ENCODE measurements at regions not wholly inside any gene's neighbourhood (a gene's known extent, or its start where the extent isn't known, plus 50 kb on each side); places are given as distances from the start of the nearest gene placed in this dataset.

DNA sequence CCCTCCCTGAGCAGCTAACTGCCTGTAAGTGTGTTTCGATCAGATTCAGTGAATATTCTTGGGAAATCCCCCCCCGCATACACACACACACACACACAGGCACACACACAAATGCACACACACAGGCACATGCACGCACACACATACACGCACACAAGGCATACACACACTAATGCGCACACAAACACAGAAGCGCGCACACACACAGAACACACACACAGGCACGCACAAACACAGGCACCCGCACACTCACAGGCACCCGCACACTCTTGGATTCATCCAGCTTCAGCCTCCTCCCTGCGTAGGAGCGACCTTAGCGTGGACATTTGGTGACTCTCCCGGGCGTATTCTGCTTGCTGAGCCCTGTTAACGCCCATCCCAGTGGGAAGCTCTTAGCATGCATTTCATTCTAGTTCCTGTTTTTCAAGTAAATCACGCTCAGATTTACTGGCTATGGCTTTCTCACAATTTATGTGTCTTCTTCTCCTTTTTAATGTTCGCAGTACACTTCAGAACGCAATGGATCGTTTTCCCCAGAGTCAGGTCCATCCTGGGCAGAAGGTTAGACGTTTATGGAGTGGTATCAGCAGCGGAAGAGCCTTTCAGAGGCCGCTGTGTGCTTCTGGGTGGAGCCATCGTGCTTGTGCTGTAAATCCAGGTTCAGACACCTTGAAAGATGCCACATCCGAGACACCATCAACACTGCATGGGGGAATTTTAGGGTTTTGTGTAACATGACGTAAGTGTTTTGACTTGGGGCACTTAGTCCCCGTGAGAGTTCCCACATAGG lies 656.6 kb downstream of the GALR1 start:
- DNase-seq (ENCODE audit: low read depth, low spot score): no peak

DNA sequence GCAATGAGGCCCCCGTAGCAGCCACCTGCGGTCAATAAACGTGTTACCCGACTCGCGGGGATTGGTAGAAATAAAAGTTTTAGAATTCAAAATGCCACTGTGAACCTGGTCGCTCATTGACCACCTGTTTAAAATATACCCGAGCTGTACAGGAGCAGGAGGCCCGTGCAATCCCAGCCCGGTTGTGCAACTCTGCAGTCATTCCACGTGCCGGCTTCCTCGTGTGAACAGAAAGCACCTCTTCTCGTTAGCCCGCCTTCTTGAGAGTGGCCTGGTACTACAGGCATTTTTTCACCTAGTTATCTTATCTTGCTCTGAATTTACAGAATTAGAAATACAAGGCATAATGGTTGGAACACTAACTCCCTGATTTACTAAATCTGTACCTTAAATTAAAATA lies 660.7 kb downstream of the GALR1 start:
- DNase-seq (ENCODE audit: low read depth, low spot score): no peak

GRCh38 chr18:77911971-77912605 lies 662.4 kb downstream of the GALR1 start:
- no peak for DNase-seq (ENCODE audit: low read depth, low spot score)

GRCh38 chr18:77918730-77919129 lies 669.1 kb downstream of the GALR1 start:
- DNase-seq (ENCODE audit: low read depth, low spot score): no peak

DNA sequence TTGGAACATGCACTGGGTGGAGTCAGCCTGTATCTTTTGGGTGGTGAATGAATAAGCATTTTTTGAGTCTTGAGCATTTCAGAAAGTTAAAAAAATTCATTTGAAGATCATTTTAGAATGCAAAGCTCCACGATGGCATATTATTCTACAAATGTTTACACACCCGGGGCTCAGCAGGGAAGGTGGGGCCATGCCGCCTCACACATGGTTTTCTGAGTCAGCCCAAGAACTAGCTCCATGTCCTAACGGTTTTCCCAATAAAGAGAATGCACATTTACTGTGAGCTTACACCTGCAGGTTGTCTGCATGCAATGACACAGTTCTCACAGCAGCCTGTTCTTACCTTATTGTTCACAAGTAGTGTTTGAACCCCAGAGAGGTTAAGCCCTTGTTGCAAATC lies 670.3 kb downstream of the GALR1 start:
- no peak for DNase-seq (ENCODE audit: low read depth, low spot score)

DNA sequence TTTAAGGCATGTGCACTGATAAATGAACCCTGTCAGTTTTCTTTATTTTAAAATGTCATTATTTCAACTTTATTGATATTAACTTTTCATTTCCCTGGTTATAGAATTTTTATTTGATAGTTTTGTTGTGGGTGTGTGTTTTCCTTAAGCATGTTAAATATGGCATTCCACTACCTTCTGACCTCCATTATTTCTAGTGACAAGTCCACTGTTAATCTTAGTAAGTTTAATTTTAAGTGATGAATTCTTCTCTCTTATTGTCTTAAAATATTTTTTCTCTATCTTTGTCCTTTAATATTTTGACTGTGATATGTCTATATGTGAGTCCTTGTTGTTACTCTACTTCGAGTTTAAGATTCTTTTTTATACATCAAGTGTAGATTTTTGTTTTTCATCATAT lies 685.7 kb downstream of the GALR1 start:
- no peak for DNase-seq (ENCODE audit: low read depth, low spot score)

GRCh38 chr18:77940566-77940965 lies 690.9 kb downstream of the GALR1 start:
- DNase-seq (ENCODE audit: low read depth, low spot score): no peak

GRCh38 chr18:77944533-77944932 lies 694.9 kb downstream of the GALR1 start:
- no peak for DNase-seq (ENCODE audit: low read depth, low spot score)

DNA sequence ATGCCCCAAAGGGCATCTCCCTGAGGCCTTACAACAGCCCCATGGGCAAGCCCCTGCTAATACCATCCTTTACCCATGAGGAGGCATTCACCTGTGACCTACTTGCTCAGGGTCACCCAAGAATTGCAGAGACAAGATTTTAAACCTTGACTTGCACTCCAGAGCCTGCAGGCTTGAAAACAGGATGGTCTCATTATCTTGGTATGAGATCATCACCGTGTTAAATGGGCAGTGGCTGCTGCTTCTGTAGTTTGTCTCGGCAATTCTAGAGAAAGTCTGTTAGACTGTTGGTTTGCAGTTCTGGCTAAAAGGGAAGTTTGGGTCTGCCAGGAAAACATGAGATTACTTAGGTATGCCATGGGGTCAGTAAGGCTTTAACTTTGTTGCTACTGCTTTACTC lies 698.9 kb downstream of the GALR1 start:
- peak; percentile 45 for DNase-seq (ENCODE audit: low read depth, low spot score)

GRCh38 chr18:77949355-77949973 lies 699.8 kb downstream of the GALR1 start:
- no peak for DNase-seq (ENCODE audit: low read depth, low spot score)

DNA sequence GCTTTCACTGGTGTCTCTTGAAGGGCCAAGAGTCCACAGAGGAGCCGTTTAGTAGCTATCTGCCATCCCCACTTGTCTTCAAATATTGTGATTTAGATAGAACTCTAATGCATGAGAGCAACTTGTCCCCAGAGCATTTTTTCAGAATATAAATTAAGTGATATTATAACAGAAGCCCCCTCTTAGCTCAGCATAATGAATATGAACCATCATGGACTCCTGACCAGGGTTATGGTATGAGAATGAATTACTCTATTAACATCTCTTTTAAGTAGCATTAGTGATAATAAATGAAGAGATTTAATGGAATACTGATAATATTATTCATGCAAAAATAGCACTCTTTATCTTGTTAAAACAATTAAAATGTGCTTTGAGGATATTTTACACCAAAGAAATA lies 709.6 kb downstream of the GALR1 start:
- no peak for DNase-seq (ENCODE audit: low read depth, low spot score)

- no peak for DNase-seq (ENCODE audit: low read depth, low spot score)
These were observed 711.3 kb downstream of the GALR1 start for GRCh38 chr18:77960791-77961410.

DNA sequence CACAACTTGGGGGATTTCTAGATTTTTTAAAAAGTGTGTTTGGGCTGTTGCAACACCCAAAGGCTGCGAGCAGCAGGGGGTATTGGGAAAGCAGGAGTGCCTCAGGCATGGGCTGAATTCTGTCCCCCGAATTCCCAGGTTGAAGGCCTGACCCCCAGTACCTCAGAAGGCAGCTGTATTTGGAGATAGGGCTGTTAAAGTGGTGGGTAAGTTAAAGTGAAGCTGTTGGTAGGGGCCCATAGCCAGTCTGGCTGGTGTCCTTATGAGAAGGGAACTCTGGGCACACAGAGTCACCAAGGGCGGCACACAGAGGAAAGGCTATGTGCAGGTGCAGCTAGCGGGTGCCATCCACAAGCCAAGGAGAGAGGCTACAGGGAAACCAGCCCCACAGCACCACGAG lies 717.4 kb downstream of the GALR1 start:
- DNase-seq (ENCODE audit: low read depth, low spot score): no peak

DNA sequence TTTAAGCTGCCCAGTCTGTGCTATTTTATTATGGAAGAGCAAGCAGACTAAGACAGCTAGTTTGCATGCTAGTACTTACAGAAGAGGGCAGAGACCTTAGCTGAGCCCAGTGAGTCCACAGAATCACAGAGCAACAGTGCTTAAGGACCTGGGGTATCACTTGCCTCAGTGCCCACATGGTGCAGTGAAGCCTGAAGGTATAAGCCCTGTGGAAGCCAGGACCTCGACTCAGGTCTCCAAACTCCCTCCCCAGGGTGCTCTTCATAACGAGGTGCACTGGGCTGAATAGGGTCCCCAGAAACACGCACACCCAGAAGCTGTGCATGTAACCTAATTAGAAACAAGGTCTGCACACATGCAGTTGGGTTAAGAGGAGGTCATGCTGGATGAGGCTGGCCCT lies 718.1 kb downstream of the GALR1 start:
- no peak for DNase-seq (ENCODE audit: low read depth, low spot score)

DNA sequence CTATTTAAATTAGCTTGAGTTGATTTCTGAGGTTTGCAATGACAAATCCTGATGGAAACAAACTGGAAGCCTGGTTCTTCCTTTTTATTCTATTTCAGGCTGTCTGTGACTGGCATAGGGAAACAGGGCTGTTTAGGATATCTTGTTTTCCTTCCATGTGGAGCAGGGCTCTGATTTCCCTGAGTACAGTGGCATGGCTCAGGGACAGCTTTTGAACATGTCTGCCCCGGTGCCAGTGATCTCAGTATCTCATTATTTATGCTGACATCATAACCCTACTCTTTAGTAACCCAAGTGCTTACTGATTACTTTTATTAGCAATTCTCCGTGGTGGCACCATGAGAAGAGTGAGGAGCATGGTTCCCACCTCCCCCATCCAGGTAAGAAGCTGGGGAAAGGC lies 720.3 kb downstream of the GALR1 start:
- no peak for DNase-seq (ENCODE audit: low read depth, low spot score)

GRCh38 chr18:77970814-77971213 lies 721.2 kb downstream of the GALR1 start:
- DNase-seq (ENCODE audit: low read depth, low spot score): peak; percentile 14

GRCh38 chr18:77973745-77974144 lies 724.1 kb downstream of the GALR1 start:
- no peak for DNase-seq (ENCODE audit: low read depth, low spot score)

DNA sequence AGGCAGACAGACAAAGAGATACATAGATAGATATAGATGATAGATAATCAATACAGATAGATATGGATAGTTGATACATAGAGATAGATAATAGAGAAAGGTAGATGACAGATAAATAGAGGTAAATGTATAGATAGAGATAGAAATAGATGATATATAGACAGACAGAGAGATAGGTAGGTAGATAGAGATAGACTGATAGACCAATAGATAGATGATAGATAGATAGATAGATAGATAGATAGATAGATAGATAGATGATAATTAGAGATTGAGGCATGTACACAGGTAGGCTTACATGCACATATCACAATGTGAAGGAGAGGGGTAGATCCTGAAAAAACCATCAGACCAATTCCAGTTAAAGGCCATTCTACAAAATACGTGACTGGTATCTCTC lies 724.7 kb downstream of the GALR1 start:
- no peak for DNase-seq (ENCODE audit: low read depth, low spot score)

GRCh38 chr18:77977331-77977730 lies 727.7 kb downstream of the GALR1 start:
- no peak for DNase-seq (ENCODE audit: low read depth, low spot score)

DNA sequence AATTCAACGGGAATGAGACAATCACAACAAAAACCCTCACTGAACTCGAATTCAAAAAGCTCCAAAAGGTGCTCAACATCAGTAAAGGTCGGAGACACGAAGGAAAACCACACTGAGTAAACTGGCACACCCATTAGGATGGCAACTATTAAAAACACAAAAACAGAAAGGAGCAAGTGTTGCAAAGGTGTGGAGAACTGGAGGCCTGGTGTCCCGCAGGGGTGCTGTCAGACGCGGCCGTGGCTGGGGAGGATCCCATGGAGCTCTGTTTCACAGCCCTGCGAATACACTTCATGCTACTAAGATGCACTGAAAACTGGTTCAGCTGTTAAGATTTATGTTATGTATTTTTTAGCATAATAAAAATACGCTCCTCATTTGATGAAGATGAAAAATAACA lies 730.6 kb downstream of the GALR1 start:
- no peak for DNase-seq (ENCODE audit: low read depth, low spot score)

DNA sequence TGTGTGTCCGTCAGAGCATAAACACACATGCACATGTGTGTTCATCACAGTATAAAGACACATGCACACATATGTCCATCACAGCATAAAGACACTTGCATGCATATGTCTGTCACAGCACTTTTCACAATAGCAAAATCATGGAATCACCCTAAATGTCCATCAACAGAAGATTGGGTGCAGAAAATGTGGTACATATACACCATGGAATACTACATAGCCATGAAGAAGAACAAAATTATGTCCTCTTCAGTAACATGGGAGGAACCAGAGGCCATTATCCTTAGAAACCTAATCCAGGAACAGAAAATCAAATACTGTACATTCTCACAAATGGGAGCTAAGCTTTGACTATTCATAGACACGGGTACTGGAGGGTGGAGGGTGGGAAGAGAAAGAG lies 732.2 kb downstream of the GALR1 start:
- no peak for DNase-seq (ENCODE audit: low read depth, low spot score)

DNA sequence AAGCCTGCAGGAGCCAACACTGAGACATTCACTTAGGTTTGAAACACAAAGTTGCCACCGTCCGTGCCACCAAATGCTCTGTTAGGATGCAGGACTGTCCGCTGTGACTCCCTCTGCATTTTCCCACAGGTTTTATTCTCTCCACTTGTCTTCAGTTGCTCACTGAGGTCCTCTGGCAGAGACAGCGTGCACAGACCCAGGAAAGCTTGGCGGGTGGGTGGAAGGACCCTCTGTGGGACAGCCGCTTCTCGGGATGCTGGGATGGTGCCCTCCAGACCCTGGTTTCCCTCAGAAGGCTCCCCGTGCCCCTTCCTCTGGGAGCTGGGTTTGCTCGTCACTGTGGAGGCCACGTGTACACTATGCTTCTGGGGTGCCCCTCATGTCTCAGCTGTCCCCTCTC lies 733.6 kb downstream of the GALR1 start:
- DNase-seq (ENCODE audit: low read depth, low spot score): no peak

DNA sequence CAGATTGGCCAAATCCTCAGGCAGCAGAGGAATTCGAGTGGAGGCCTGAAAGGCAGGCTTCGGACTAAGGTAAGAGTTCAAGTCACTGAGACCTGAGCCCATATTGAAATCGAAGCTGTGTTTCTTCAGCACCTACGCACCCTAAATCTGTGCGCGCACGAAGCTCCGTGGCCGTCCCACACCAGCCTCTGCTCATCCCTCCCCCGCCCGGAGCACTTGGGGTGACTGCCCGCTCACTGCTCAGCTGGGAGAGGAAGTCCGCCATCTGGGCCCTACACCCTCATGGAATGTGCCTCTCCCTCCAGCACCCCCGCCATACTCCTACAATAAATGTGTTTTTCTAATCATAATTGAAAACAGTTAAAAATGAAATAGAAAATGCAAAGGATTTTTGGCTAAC lies 734.5 kb downstream of the GALR1 start:
- no peak for DNase-seq (ENCODE audit: low read depth, low spot score)

Measured in ELF-1 (cell line).